Heart right ventricle (tissue), 16 donors: ENCODE measurements at regions not wholly inside any gene's neighbourhood (a gene's known extent, or its start where the extent isn't known, plus 50 kb on each side); places are given as distances from the start of the nearest gene placed in this dataset.

ENCODE experiments used
- ATAC-seq, 8 donors: fragments of 200-7000 bp; cut with Tn5 transposase; one replicate each; pipeline ENCODE4 v1.9.1; 2020; ENCODE audit warnings: mild to moderate bottlenecking in 8 of 8, moderate library complexity in 8 of 8, moderate number of reproducible peaks in 1 of 8
- DNase-seq, 2 donors: peaks; one replicate each; pipeline ENCODE4 v3.0.0-alpha.2; 2020
- H3K27ac ChIP-seq, 10 donors: fragments of 200-600 bp; sonication (generic) in 2 of 10; one replicate each; pipeline versions ENCODE4 v1.5.0 to v1.8.0; 2020 to 2022; ENCODE audit warnings: mild to moderate bottlenecking in 3 of 10
- H3K27me3 ChIP-seq, 7 donors: fragments of 200-600 bp; one replicate each; pipeline ENCODE4 v1.8.0; 2021 to 2022; ENCODE audit warnings: mild to moderate bottlenecking in 2 of 7
- H3K36me3 ChIP-seq, 9 donors: fragments of 200-600 bp; sonication (generic) in 1 of 9; one replicate each; pipeline versions ENCODE4 v1.5.0 to v1.8.0; 2020 to 2022; ENCODE audit warnings: mild to moderate bottlenecking in 2 of 9
- H3K4me1 ChIP-seq, 9 donors: fragments of 200-600 bp; sonication (generic) in 1 of 9; one replicate each; pipeline versions ENCODE4 v1.5.0 to v1.8.0; 2020 to 2022; ENCODE audit warnings: mild to moderate bottlenecking in 4 of 9
- H3K4me3 ChIP-seq, 10 donors: fragments of 200-600 bp; sonication (generic) in 2 of 10; one replicate each; pipeline versions ENCODE4 v1.5.0 to v1.8.0; 2020 to 2022; ENCODE audit warnings: mild to moderate bottlenecking in 7 of 10, moderate library complexity in 2 of 10
- H3K9me3 ChIP-seq, 11 donors: fragments of 200-600 bp in 10 of 11; sonication (generic) in 2 of 11; one replicate each; pipeline versions ENCODE4 v1.5.0 to v1.8.0; 2013 to 2022; ENCODE audit warnings: mild to moderate bottlenecking in 2 of 11, control low read depth in 1 of 11, moderate library complexity in 1 of 11
- CTCF ChIP-seq, 9 donors: fragments of 200-600 bp; sonication (generic) in 2 of 9; IDR thresholded peaks; one replicate each; pipeline versions ENCODE4 v1.5.0 to v1.8.0; 2021 to 2022; ENCODE audit warnings: antibody characterized with exemption in 9 of 9, mild to moderate bottlenecking in 5 of 9, moderate library complexity in 1 of 9
- WGBS, 2 donors: extraction: QIAGEN DNeasy Blood & Tissue Kit; methylation state at CpG; one replicate each; pipeline ENCODE4 v1.1.7; 2013; ENCODE audit warnings: inconsistent platforms in 1 of 2; 5-methylcytosine and 5-hydroxymethylcytosine counted together
- intact Hi-C, 10 donors: fragments of 100-400 bp; cut with DNase I; formaldehyde crosslinking; loops; one replicate each; pipeline versions ENCODE4 v1.11.1 to v1.14.2; 2022
- donor health status: Arrhythmogenic right ventricular cardiomyopathy.
- donor health status: ischemic (EF 13 %, LVEDD 7.1; RV severe dilation, severe dysfunction).
- donor health status: healthy with polysubstance abuse.
- donor health status: DM: no; HTN: yes; CAD: no.
- donor health status: DM: no; HTN: no; CAD: no.
- donor health status: ischemic (EF 25% LVEDD 6.9; RV normal size, moderate dysfunction).
- donor health status: ischemic (EF 25% LVEDD 5.7; RV mildly dilated, moderate dysfunction).
- donor health status: healthy.
- donor health status: DM: yes; HTN: yes; CAD: no.
- donor health status: Ischemic cardiomyopathy.
- donor health status: ischemic (EF 35%, LVEDD 5.7; RV mildly dilated, moderate dysfunction).
- donor health status: nonischemic (EF 11% LVEDD 7.7; RV severe dilation, severe dysfunction).
- donor health status: DM: yes; HTN: yes; CAD: no.
- donor health status: PGD.
- donor health status: ischemic (EF 29% LVEDD 5.4; RV normal size, mild dysfunction).
- donor health status: nonischemic (EF 23%, LVEDD 6.1; RV moderate dilation, normal function).

- Histone ChIP-seq H3K4me3 (no peak overlapping the region), H3K4me1 (no peaks in the 10 kb centered on the region), H3K27me3 (no peaks in the 10 kb centered on the region), H3K36me3 (no peaks in the 10 kb centered on the region), H3K9me3 (peaks cover 0 to 13% (median 0%) of the 10 kb centered on the region in 11 donors), H3K27ac (peak overlapping the region in 2 of 10 donors; percentile 41 to 49)
- WGBS, 2 donors, result 42 to 45% methylated on average over 1 of the region's 1 CpG
- intact Hi-C loops, result no loop called here
- TF ChIP-seq CTCF (IDR thresholded peaks at IDR 0.05), result no peak
- ATAC-seq (no peak), DNase-seq (no peak)
Observed at GRCh38 chr4:184575306-184575705, 73.9 kb downstream of the CASP3 start.

- WGBS, 2 donors, result 46 to 49% methylated on average over 5 of the region's 5 CpGs
- H3K4me3 ChIP-seq, result no peak overlapping the region
- no peaks in the 10 kb centered on the region for H3K36me3 ChIP-seq
- no peaks in the 10 kb centered on the region for H3K27me3 ChIP-seq
- TF ChIP-seq CTCF (IDR thresholded peaks at IDR 0.05), result no peak
- intact Hi-C loops, result no loop called here
- H3K9me3 ChIP-seq, result peaks cover 0 to 9% (median 0%) of the 10 kb centered on the region in 11 donors
- peak in 7 of 8 donors; percentile 23 to 88 (median 65) for ATAC-seq
- no peaks in the 10 kb centered on the region for H3K4me1 ChIP-seq
- peak in 1 of 2 donors; percentile 16 for DNase-seq
- H3K27ac ChIP-seq, result peak overlapping the region in 2 of 10 donors; percentile 41 to 49
Observed at GRCh38 chr4:184574861-184575260, 74.4 kb downstream of the CASP3 start.

GRCh38 chr4:184573701-184574100, 75.5 kb downstream of the CASP3 start:
- intact Hi-C loops, result no loop called here
- H3K36me3 ChIP-seq, result no peaks in the 10 kb centered on the region
- DNase-seq, result no peak
- peaks cover 0 to 8% (median 0%) of the 10 kb centered on the region in 11 donors for H3K9me3 ChIP-seq
- WGBS, 2 donors, result 64 to 71% methylated on average over 2 of the region's 2 CpGs
- H3K4me3 ChIP-seq, result no peak overlapping the region
- no peaks in the 10 kb centered on the region for H3K27me3 ChIP-seq
- H3K27ac ChIP-seq, result no peak overlapping the region
- no peak for TF ChIP-seq CTCF (IDR thresholded peaks at IDR 0.05)
- peaks cover 0 to 9% (median under 1%) of the 10 kb centered on the region in 9 donors for H3K4me1 ChIP-seq
- no peak for ATAC-seq

- Histone ChIP-seq H3K9me3 (peaks cover 0 to 5% (median 0%) of the 10 kb centered on the region in 11 donors), H3K4me1 (peaks cover 0 to 16% (median 6%) of the 10 kb centered on the region in 9 donors), H3K27me3 (no peaks in the 10 kb centered on the region), H3K27ac (peak overlapping the region in 3 of 10 donors; percentile 13 to 42 (median 33)), H3K4me3 (peak overlapping the region in 3 of 10 donors; percentile 7 to 27 (median 20)), H3K36me3 (no peaks in the 10 kb centered on the region)
- no peak for TF ChIP-seq CTCF (IDR thresholded peaks at IDR 0.05)
- DNase-seq (no peak), ATAC-seq (peak in 5 of 8 donors; percentile 49 to 68 (median 67))
- WGBS, 2 donors, result 28 to 46% methylated on average over 6 of the region's 6 CpGs
- intact Hi-C loops, result no loop called here
Observed at GRCh38 chr4:184568770-184569169, 80.5 kb downstream of the CASP3 start.
